Fibroblast of lung (primary cell): ENCODE measurements at regions not wholly inside any gene's neighbourhood (a gene's known extent, or its start where the extent isn't known, plus 50 kb on each side); places are given as distances from the start of the nearest gene placed in this dataset.

ENCODE experiments used
- EZH2 ChIP-seq: IDR thresholded peaks from 2 replicates; pipeline ENCODE4 v1.5.1; 2012; ENCODE audit warnings: low read length, control low read depth, mild to moderate bottlenecking; ENCODE audit errors: missing control alignments
- TF ChIP-seq, protein P1 (sequence below), 2 donors: IDR thresholded peaks in 1 of 2; conservative IDR thresholded peaks in 1 of 2; 1 replicate in 1 of 2; 2 replicates in 1 of 2; pipeline ENCODE4 v1.5.1; 2011 to 2012; ENCODE audit warnings: low read length in 2 of 2, control low read depth in 1 of 2, inconsistent platforms in 1 of 2, low read depth in 1 of 2, mild to moderate bottlenecking in 1 of 2

DNA sequence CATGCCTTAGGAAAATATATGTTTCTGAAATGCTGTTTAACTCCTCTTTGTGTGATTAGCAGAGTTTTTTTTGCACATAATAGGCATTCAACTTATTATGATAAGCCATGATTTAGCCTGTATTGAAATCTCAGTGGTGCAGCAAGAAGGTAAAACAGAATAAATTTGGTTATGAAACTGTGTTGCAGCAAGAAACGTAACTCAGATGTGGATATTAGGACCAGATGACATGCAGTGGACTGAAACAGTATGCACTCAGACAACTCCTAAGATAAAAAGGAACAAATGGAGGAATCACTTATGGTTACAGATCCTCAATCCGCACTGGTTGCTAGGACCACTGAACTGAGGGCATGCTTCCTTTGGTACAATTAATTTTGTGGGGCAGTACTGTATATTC, 254.2 kb upstream of the HSF2 start:
- TF ChIP-seq, protein P1, sequence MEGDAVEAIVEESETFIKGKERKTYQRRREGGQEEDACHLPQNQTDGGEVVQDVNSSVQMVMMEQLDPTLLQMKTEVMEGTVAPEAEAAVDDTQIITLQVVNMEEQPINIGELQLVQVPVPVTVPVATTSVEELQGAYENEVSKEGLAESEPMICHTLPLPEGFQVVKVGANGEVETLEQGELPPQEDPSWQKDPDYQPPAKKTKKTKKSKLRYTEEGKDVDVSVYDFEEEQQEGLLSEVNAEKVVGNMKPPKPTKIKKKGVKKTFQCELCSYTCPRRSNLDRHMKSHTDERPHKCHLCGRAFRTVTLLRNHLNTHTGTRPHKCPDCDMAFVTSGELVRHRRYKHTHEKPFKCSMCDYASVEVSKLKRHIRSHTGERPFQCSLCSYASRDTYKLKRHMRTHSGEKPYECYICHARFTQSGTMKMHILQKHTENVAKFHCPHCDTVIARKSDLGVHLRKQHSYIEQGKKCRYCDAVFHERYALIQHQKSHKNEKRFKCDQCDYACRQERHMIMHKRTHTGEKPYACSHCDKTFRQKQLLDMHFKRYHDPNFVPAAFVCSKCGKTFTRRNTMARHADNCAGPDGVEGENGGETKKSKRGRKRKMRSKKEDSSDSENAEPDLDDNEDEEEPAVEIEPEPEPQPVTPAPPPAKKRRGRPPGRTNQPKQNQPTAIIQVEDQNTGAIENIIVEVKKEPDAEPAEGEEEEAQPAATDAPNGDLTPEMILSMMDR (conservative IDR thresholded peaks at IDR 0.05 in 1 of 2, IDR thresholded peaks at IDR 0.05 in 1 of 2; ENCODE audit: low read depth in 1 of 2, low read length in 2 of 2) = no peak
- TF ChIP-seq EZH2 = no peak
